CD14-positive monocyte (primary cell): ENCODE measurements at regions not wholly inside any gene's neighbourhood (a gene's known extent, or its start where the extent isn't known, plus 50 kb on each side); places are given as distances from the start of the nearest gene placed in this dataset.

ENCODE experiments used
- DNase-seq, 3 donors: peaks; one replicate each; pipeline ENCODE4 v3.0.0-alpha.2; 2011 to 2022
- H2AFZ ChIP-seq: 2 replicates; pipeline ENCODE4 v1.6.0; 2012; ENCODE audit warnings: mild to moderate bottlenecking, low read depth, low read length, inconsistent platforms; ENCODE audit not compliant: insufficient read depth, poor library complexity, severe bottlenecking
- H3K27ac ChIP-seq, 2 donors: 1 replicate in 1 of 2; 2 replicates in 1 of 2; pipeline ENCODE4 v1.5.1; 2012 to 2013; ENCODE audit warnings: low read length in 2 of 2, control low read depth in 1 of 2, inconsistent platforms in 1 of 2, low read depth in 1 of 2, mild to moderate bottlenecking in 1 of 2
- H3K27me3 ChIP-seq, 2 donors: one replicate each; pipeline versions ENCODE4 v1.6.0 to v1.6.1; 2011 to 2013; ENCODE audit warnings: low read length in 2 of 2; ENCODE audit not compliant: control insufficient read depth in 2 of 2, insufficient read depth in 2 of 2
- H3K36me3 ChIP-seq, 2 donors: replicated peaks in 1 of 2; 1 replicate in 1 of 2; 2 replicates in 1 of 2; pipeline versions ENCODE4 v1.5.1 to v1.6.1; 2012 to 2013; ENCODE audit warnings: low read length in 2 of 2, control low read depth in 1 of 2, inconsistent platforms in 1 of 2, mild to moderate bottlenecking in 1 of 2; ENCODE audit not compliant: insufficient read depth in 2 of 2, control insufficient read depth in 1 of 2
- H3K4me1 ChIP-seq, 2 donors: 1 replicate in 1 of 2; 2 replicates in 1 of 2; pipeline versions ENCODE4 v1.5.1 to v1.6.1; 2012 to 2013; ENCODE audit warnings: low read length in 2 of 2, control low read depth in 1 of 2, inconsistent platforms in 1 of 2, mild to moderate bottlenecking in 1 of 2, moderate library complexity in 1 of 2; ENCODE audit not compliant: insufficient read depth in 2 of 2, control insufficient read depth in 1 of 2
- H3K4me2 ChIP-seq: replicated peaks from 2 replicates; pipeline ENCODE3; 2012; ENCODE audit warnings: low read length, moderate library complexity, mild to moderate bottlenecking; ENCODE audit not compliant: poor library complexity, severe bottlenecking; ENCODE audit errors: extremely low read depth
- H3K4me3 ChIP-seq, 3 experiments: fragments of 200-600 bp in 1 of 3; sonication (generic) in 1 of 3; replicated peaks in 1 of 3; 1 replicate in 2 of 3; 2 replicates in 1 of 3; pipeline ENCODE4 v1.5.1; 2011 to 2013; ENCODE audit warnings: low read length in 3 of 3, mild to moderate bottlenecking in 3 of 3, control low read depth in 2 of 3, low read depth in 2 of 3, inconsistent platforms in 1 of 3, moderate library complexity in 1 of 3
- H3K79me2 ChIP-seq: 2 replicates; pipeline ENCODE4 v1.6.0; 2012; ENCODE audit warnings: mild to moderate bottlenecking, control low read depth, inconsistent platforms, low read length, moderate library complexity; ENCODE audit not compliant: insufficient read depth
- H3K9ac ChIP-seq: 2 replicates; pipeline ENCODE4 v1.6.0; 2017; ENCODE audit warnings: low read length, mild to moderate bottlenecking; ENCODE audit not compliant: insufficient read depth, poor library complexity, severe bottlenecking
- H3K9me3 ChIP-seq, 2 donors: replicated peaks in 1 of 2; 1 replicate in 1 of 2; 2 replicates in 1 of 2; pipeline versions ENCODE4 v1.5.1 to v1.6.1; 2012 to 2013; ENCODE audit warnings: low read length in 2 of 2, control low read depth in 1 of 2; ENCODE audit not compliant: control insufficient read depth in 1 of 2, insufficient read depth in 1 of 2
- H4K20me1 ChIP-seq: 2 replicates; pipeline ENCODE4 v1.6.0; 2012; ENCODE audit warnings: mild to moderate bottlenecking, low read length, control low read depth, moderate library complexity; ENCODE audit not compliant: insufficient read depth
- H3K27ac Mint-ChIP-seq, 7 donors: one replicate each; pipeline ENCODE4 v1.8.0; 2020; ENCODE audit warnings: mild to moderate bottlenecking in 7 of 7, mixed read lengths in 7 of 7, moderate library complexity in 6 of 7, inconsistent platforms in 2 of 7
- H3K27me3 Mint-ChIP-seq, 3 donors: one replicate each; pipeline ENCODE4 v1.8.0; 2021 to 2022; ENCODE audit warnings: low read depth in 3 of 3, mild to moderate bottlenecking in 3 of 3, mixed read lengths in 3 of 3, moderate library complexity in 3 of 3, inconsistent platforms in 1 of 3
- H3K36me3 Mint-ChIP-seq, 2 donors: one replicate each; pipeline ENCODE4 v1.8.0; 2020; ENCODE audit warnings: mixed read lengths in 2 of 2, inconsistent platforms in 1 of 2, mild to moderate bottlenecking in 1 of 2
- H3K4me1 Mint-ChIP-seq: one replicate; pipeline ENCODE4 v1.8.0; 2020; ENCODE audit warnings: mild to moderate bottlenecking, mixed read lengths
- H3K4me3 Mint-ChIP-seq, 2 donors: one replicate each; pipeline ENCODE4 v1.8.0; 2020; ENCODE audit warnings: mild to moderate bottlenecking in 2 of 2, mixed read lengths in 2 of 2, moderate library complexity in 1 of 2
- H3K9me3 Mint-ChIP-seq, 7 donors: one replicate each; pipeline ENCODE4 v1.8.0; 2020 to 2022; ENCODE audit warnings: mixed read lengths in 7 of 7, mild to moderate bottlenecking in 6 of 7, moderate library complexity in 6 of 7, inconsistent platforms in 2 of 7
- CTCF ChIP-seq: fragments of 200-600 bp; IDR thresholded peaks from one replicate; pipeline ENCODE4 v1.8.0; 2022; ENCODE audit warnings: antibody characterized with exemption, mild to moderate bottlenecking
- WGBS: methylation state at CpG from one replicate; pipeline ENCODE4 v1.1.5; 2013; ENCODE audit warnings: missing lambda C conversion rate; ENCODE audit not compliant: insufficient coverage; 5-methylcytosine and 5-hydroxymethylcytosine counted together
- intact Hi-C, 2 donors: fragments of 100-400 bp; cut with micrococcal nuclease; formaldehyde crosslinking; loops; one replicate each; pipeline versions ENCODE4 v1.15.0 to v1.15.1; 2023

- H3K9ac ChIP-seq = no peak overlapping the region
- H3K4me2 ChIP-seq = no peak overlapping the region
- intact Hi-C loops = no loop called here
- H3K9me3 ChIP-seq = no peaks in the 10 kb centered on the region
- Mint-ChIP-seq H3K27me3 (peaks cover 2 to 3% (median 2%) of the 10 kb centered on the region in 3 donors), H3K9me3 (no peaks in the 10 kb centered on the region), H3K4me3 (no peak overlapping the region), H3K27ac (no peak overlapping the region), H3K36me3 (no peaks in the 10 kb centered on the region), H3K4me1 (peaks cover 2% of the 10 kb centered on the region)
- H3K36me3 ChIP-seq = no peaks in the 10 kb centered on the region
- H3K27ac ChIP-seq = no peak overlapping the region
- TF ChIP-seq CTCF = no peak
- no peak for DNase-seq
- no peaks in the 10 kb centered on the region for H3K4me1 ChIP-seq
- H2AFZ ChIP-seq = no peak overlapping the region
- 81% methylated on average over 3 of the region's 6 CpGs for WGBS
- H3K79me2 ChIP-seq = no peaks in the 10 kb centered on the region
- H4K20me1 ChIP-seq = no peaks in the 10 kb centered on the region
- H3K4me3 ChIP-seq = no peak overlapping the region
- H3K27me3 ChIP-seq = no peaks in the 10 kb centered on the region
These were observed 59.2 kb upstream of the FHL2 start for GRCh38 chr2:105458076-105458475.

DNA sequence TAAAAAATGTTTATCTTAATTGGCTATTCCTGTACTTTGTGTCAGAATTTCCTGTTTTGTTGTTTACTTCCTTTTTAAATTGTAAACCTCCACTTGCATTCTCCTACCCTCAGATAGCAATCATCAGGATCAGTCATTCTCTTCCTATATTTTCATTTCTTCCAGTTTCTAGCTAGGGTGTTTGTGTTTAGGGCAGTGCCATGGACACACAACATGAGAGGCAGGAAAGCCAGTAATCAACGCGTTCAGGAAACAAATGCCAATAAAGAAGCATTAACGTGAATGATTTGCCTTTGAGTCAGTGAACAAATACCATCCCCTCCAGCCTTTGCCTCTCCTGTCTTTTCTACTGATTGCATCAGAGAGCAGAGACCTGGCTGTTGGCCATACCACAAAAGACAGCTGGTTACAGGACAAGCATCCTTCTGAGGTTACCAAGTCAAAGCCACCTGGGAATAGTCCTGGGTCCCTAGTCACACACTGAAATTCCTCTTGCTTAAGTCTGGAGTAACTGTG, 56.7 kb upstream of the FHL2 start:
- Mint-ChIP-seq H3K4me1 (peaks cover 2% of the 10 kb centered on the region), H3K27ac (no peak overlapping the region), H3K4me3 (no peak overlapping the region), H3K27me3 (peaks cover 0 to 3% (median 2%) of the 10 kb centered on the region in 3 donors), H3K36me3 (no peaks in the 10 kb centered on the region), H3K9me3 (no peaks in the 10 kb centered on the region)
- Histone ChIP-seq H3K9me3 (no peaks in the 10 kb centered on the region), H3K4me2 (no peak overlapping the region), H4K20me1 (no peaks in the 10 kb centered on the region), H3K36me3 (no peaks in the 10 kb centered on the region), H3K79me2 (no peaks in the 10 kb centered on the region), H3K27ac (no peak overlapping the region), H3K4me1 (no peaks in the 10 kb centered on the region), H2AFZ (no peak overlapping the region), H3K4me3 (no peak overlapping the region), H3K27me3 (no peaks in the 10 kb centered on the region), H3K9ac (no peak overlapping the region)
- no peak for TF ChIP-seq CTCF
- intact Hi-C loops = no loop called here
- 13% methylated on average over 3 of the region's 3 CpGs for WGBS
- no peak for DNase-seq
